ENCODE measurements at regions not wholly inside any gene's neighbourhood (a gene's known extent, or its start where the extent isn't known, plus 50 kb on each side); places are given as distances from the start of the nearest gene placed in this dataset.

DNA sequence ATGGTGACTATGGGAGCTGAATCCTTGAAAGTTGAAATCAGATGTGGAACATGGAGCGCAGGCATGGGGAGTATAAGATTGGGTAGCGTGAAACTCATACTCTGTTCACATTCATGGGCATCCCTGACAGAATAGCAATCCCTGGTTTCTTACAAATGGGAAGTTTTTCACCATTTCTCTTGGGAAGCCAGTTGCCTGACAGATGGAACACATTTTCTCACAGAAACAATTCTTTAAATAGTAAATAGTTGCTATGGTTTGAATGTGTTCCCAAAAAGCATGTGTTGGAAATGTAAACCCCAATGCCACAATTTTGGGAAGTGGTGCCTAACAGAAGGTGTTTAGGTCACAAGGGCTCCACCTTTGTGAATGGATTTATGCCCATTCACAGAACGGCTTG is 262.8 kb upstream of the HS3ST5 start:
- Histone ChIP-seq H3K9me3 (ENCODE audit: low read depth) (no peaks in the 10 kb centered on the region), H3K4me1 (no peaks in the 10 kb centered on the region), H3K27me3 (no peaks in the 10 kb centered on the region), H3K27ac (no peak overlapping the region), H3K9ac (no peak overlapping the region), H4K20me1 (ENCODE audit: low read depth) (no peaks in the 10 kb centered on the region), H2AFZ (replicated peaks) (no peak overlapping the region), H3K4me3 (no peak overlapping the region), H3K79me2 (ENCODE audit: low read depth) (no peaks in the 10 kb centered on the region), H3K4me2 (no peak overlapping the region), H3F3A (ENCODE audit: low read depth) (no peaks in the 10 kb centered on the region), H3K36me3 (no peaks in the 10 kb centered on the region)
- Mint-ChIP-seq H3K36me3 (no peaks in the 10 kb centered on the region), H3K4me1 (no peaks in the 10 kb centered on the region), H3K27me3 (ENCODE audit: insufficient read depth, low read depth) (no peaks in the 10 kb centered on the region), H3K27ac (no peak overlapping the region), H3K4me3 (no peak overlapping the region), H3K9me3 (no peaks in the 10 kb centered on the region)
- no peak for DNase-seq (ENCODE audit: low spot score)
- no peak for TF ChIP-seq EZH2 (IDR thresholded peaks at IDR 0.05)
- TF ChIP-seq EZH2phosphoT487 (IDR thresholded peaks at IDR 0.05): no peak
- TF ChIP-seq, protein P1, sequence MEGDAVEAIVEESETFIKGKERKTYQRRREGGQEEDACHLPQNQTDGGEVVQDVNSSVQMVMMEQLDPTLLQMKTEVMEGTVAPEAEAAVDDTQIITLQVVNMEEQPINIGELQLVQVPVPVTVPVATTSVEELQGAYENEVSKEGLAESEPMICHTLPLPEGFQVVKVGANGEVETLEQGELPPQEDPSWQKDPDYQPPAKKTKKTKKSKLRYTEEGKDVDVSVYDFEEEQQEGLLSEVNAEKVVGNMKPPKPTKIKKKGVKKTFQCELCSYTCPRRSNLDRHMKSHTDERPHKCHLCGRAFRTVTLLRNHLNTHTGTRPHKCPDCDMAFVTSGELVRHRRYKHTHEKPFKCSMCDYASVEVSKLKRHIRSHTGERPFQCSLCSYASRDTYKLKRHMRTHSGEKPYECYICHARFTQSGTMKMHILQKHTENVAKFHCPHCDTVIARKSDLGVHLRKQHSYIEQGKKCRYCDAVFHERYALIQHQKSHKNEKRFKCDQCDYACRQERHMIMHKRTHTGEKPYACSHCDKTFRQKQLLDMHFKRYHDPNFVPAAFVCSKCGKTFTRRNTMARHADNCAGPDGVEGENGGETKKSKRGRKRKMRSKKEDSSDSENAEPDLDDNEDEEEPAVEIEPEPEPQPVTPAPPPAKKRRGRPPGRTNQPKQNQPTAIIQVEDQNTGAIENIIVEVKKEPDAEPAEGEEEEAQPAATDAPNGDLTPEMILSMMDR (IDR thresholded peaks at IDR 0.05): no peak

- H3K4me2 ChIP-seq: no peak overlapping the region
- no peaks in the 10 kb centered on the region for H3F3A ChIP-seq (ENCODE audit: low read depth)
- no peak overlapping the region for H3K9ac ChIP-seq
- Mint-ChIP-seq H3K36me3 (no peaks in the 10 kb centered on the region), H3K27me3 (ENCODE audit: insufficient read depth, low read depth) (no peaks in the 10 kb centered on the region), H3K4me1 (no peaks in the 10 kb centered on the region), H3K27ac (no peak overlapping the region), H3K4me3 (no peak overlapping the region), H3K9me3 (no peaks in the 10 kb centered on the region)
- no peak overlapping the region for H3K4me3 ChIP-seq
- no peaks in the 10 kb centered on the region for H3K36me3 ChIP-seq
- H3K27ac ChIP-seq: no peak overlapping the region
- TF ChIP-seq, protein P1 (IDR thresholded peaks at IDR 0.05): no peak
- TF ChIP-seq EZH2 (IDR thresholded peaks at IDR 0.05): no peak
- TF ChIP-seq EZH2phosphoT487 (IDR thresholded peaks at IDR 0.05): no peak
- no peak overlapping the region for H2AFZ ChIP-seq (replicated peaks)
- no peaks in the 10 kb centered on the region for H3K9me3 ChIP-seq (ENCODE audit: low read depth)
- no peak for DNase-seq (ENCODE audit: low spot score)
- no peaks in the 10 kb centered on the region for H4K20me1 ChIP-seq (ENCODE audit: low read depth)
- no peaks in the 10 kb centered on the region for H3K4me1 ChIP-seq
- H3K27me3 ChIP-seq: no peaks in the 10 kb centered on the region
- H3K79me2 ChIP-seq (ENCODE audit: low read depth): no peaks in the 10 kb centered on the region
Observed at GRCh38 chr6:114600381-114600780, 257.6 kb upstream of the HS3ST5 start.

- H2AFZ ChIP-seq (replicated peaks): no peak overlapping the region
- H3K4me3 ChIP-seq: no peak overlapping the region
- Mint-ChIP-seq H3K9me3 (no peaks in the 10 kb centered on the region), H3K4me1 (no peaks in the 10 kb centered on the region), H3K27ac (no peak overlapping the region), H3K36me3 (no peaks in the 10 kb centered on the region), H3K27me3 (ENCODE audit: insufficient read depth, low read depth) (no peaks in the 10 kb centered on the region), H3K4me3 (no peak overlapping the region)
- no peaks in the 10 kb centered on the region for H4K20me1 ChIP-seq (ENCODE audit: low read depth)
- no peak overlapping the region for H3K4me2 ChIP-seq
- no peaks in the 10 kb centered on the region for H3K4me1 ChIP-seq
- no peaks in the 10 kb centered on the region for H3K36me3 ChIP-seq
- DNase-seq (ENCODE audit: low spot score): no peak
- H3F3A ChIP-seq (ENCODE audit: low read depth): no peaks in the 10 kb centered on the region
- no peaks in the 10 kb centered on the region for H3K27me3 ChIP-seq
- H3K9ac ChIP-seq: no peak overlapping the region
- no peak overlapping the region for H3K27ac ChIP-seq
- H3K79me2 ChIP-seq (ENCODE audit: low read depth): no peaks in the 10 kb centered on the region
- TF ChIP-seq, protein P1 (IDR thresholded peaks at IDR 0.05): no peak
- TF ChIP-seq EZH2 (IDR thresholded peaks at IDR 0.05) (no peak), EZH2phosphoT487 (IDR thresholded peaks at IDR 0.05) (no peak)
- no peaks in the 10 kb centered on the region for H3K9me3 ChIP-seq (ENCODE audit: low read depth)
Observed at GRCh38 chr6:114595591-114595990, 252.8 kb upstream of the HS3ST5 start.

DNA sequence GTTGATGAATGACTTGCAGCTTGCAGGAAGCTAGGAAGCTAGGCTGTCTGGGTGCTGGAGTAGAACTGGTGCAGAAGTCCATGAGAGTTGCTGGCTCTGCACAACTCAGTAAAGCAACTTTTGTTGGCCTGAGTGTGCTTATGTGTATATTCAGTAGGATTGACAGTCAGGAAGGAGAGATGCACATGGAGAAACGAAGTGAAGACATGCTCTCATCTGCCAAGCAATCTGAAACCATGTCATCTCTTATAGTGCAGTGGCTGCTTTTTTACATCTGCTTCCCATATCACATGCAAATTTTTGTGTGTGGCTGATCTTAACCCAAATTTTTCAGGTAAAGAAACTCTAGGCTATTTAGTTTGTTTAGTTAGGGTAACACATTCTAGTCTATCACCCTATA is 252.4 kb upstream of the HS3ST5 start:
- H3K36me3 Mint-ChIP-seq: no peaks in the 10 kb centered on the region
- no peak for DNase-seq (ENCODE audit: low spot score)
- H4K20me1 ChIP-seq (ENCODE audit: low read depth): no peaks in the 10 kb centered on the region

More for the DNA sequence above, 252.4 kb upstream of the HS3ST5 start:
- TF ChIP-seq, protein P1 (IDR thresholded peaks at IDR 0.05): no peak
- TF ChIP-seq EZH2phosphoT487 (IDR thresholded peaks at IDR 0.05): no peak
- no peak for TF ChIP-seq EZH2 (IDR thresholded peaks at IDR 0.05)
- H3F3A ChIP-seq (ENCODE audit: low read depth): no peaks in the 10 kb centered on the region
- no peaks in the 10 kb centered on the region for H3K36me3 ChIP-seq
- H3K27ac ChIP-seq: no peak overlapping the region
- Mint-ChIP-seq H3K27me3 (ENCODE audit: insufficient read depth, low read depth) (no peaks in the 10 kb centered on the region), H3K27ac (no peak overlapping the region), H3K4me3 (no peak overlapping the region), H3K9me3 (no peaks in the 10 kb centered on the region), H3K4me1 (no peaks in the 10 kb centered on the region)
- H3K4me2 ChIP-seq: no peak overlapping the region
- no peak overlapping the region for H2AFZ ChIP-seq (replicated peaks)
- H3K4me3 ChIP-seq: no peak overlapping the region
- no peaks in the 10 kb centered on the region for H3K79me2 ChIP-seq (ENCODE audit: low read depth)
- H3K4me1 ChIP-seq: no peaks in the 10 kb centered on the region
- no peaks in the 10 kb centered on the region for H3K27me3 ChIP-seq
- H3K9me3 ChIP-seq (ENCODE audit: low read depth): no peaks in the 10 kb centered on the region
- no peak overlapping the region for H3K9ac ChIP-seq

All from neural progenitor cell (in vitro differentiated cells).